GM12878 (cell line): ENCODE measurements at regions not wholly inside any gene's neighbourhood (a gene's known extent, or its start where the extent isn't known, plus 50 kb on each side); places are given as distances from the start of the nearest gene placed in this dataset.

Experiments
- ATAC-seq: fragments of 200-7000 bp; cut with Tn5 transposase; 3 replicates; pipeline ENCODE4 v1.9.1; 2020; ENCODE audit warnings: mild to moderate bottlenecking, moderate library complexity
- BruUV-seq: library from RNA; stranded (reverse); fragments of 400-500 nt; replicated peaks from 2 replicates; lab custom pipeline; 2021; lab: Mats Ljungman, UMichigan
- CTCF ChIA-PET: fragments of 300-600 bp; sonication (Branson Sonifier 250); formaldehyde crosslinking; extraction: SDS; loops from one replicate; lab custom pipeline; 2021; ENCODE audit warnings: inconsistent platforms; lab: Yijun Ruan, JAX
- POLR2A ChIA-PET: fragments of 350-600 bp; formaldehyde crosslinking; extraction: SDS; loops from one replicate; lab custom pipeline; 2021; ENCODE audit warnings: inconsistent platforms; lab: Charles Lee
- RAD21 ChIA-PET: fragments of 300-600 bp; sonication (Branson Sonifier 250); formaldehyde crosslinking; loops from one replicate; lab custom pipeline; 2023; ENCODE audit warnings: antibody characterized with exemption; ENCODE audit not compliant: unreplicated experiment; lab: Charles Lee
- SMC1A ChIA-PET: fragments of 300-600 bp; sonication (Branson Sonifier 250); formaldehyde crosslinking; loops from one replicate; lab custom pipeline; 2023; ENCODE audit not compliant: unreplicated experiment, uncharacterized antibody; lab: Charles Lee
- DNase-seq: peaks from one replicate; pipeline ENCODE4 v3.0.0-alpha.2; 2011; ENCODE audit warnings: low read depth, low spot score
- FAIRE-seq: peaks from 3 replicates; lab custom pipeline; 2011; peaks lifted over from hg19 to GRCh38; lab: Jason Lieb, UNC
- H2AFZ ChIP-seq: 2 replicates; pipeline ENCODE4 v1.6.0; 2011; ENCODE audit warnings: low read depth, low read length, control low read depth; ENCODE audit not compliant: control insufficient read depth
- H3K27ac ChIP-seq: 2 replicates; pipeline ENCODE4 v1.5.1; 2011; ENCODE audit warnings: control low read depth; ENCODE audit not compliant: control insufficient read depth, insufficient read depth
- H3K27me3 ChIP-seq, 2 experiments: replicated peaks in 1 of 2; 2 replicates each; pipeline versions ENCODE4 v1.6.0 to v1.6.1; 2011; ENCODE audit warnings: low read length in 1 of 2; ENCODE audit not compliant: control insufficient read depth in 2 of 2, insufficient read depth in 2 of 2
- H3K36me3 ChIP-seq, 2 experiments: 2 replicates each; pipeline ENCODE4 v1.5.1; 2011; ENCODE audit warnings: low read length in 1 of 2; ENCODE audit not compliant: control insufficient read depth in 2 of 2, insufficient read depth in 2 of 2
- H3K4me1 ChIP-seq: 2 replicates; pipeline ENCODE4 v1.6.1; 2011; ENCODE audit warnings: mild to moderate bottlenecking, low read length, moderate library complexity, mixed read lengths; ENCODE audit not compliant: control insufficient read depth, insufficient read depth
- H3K4me2 ChIP-seq: 2 replicates; pipeline ENCODE4 v1.6.0; 2011; ENCODE audit warnings: control low read depth; ENCODE audit not compliant: control insufficient read depth, insufficient read depth
- H3K4me3 ChIP-seq: fragments of 200-600 bp; sonication (generic); 2 replicates; pipeline ENCODE4 v1.5.1; 2016
- H3K79me2 ChIP-seq: 2 replicates; pipeline ENCODE4 v1.6.0; 2011; ENCODE audit warnings: low read length; ENCODE audit not compliant: control insufficient read depth, insufficient read depth
- H3K9ac ChIP-seq: 2 replicates; pipeline ENCODE4 v1.8.0; 2011; ENCODE audit warnings: low read length, control low read depth, mixed read lengths; ENCODE audit not compliant: control insufficient read depth, insufficient read depth
- H3K9me3 ChIP-seq: replicated peaks from 3 replicates; pipeline ENCODE4 v1.5.1; 2011; ENCODE audit warnings: mild to moderate bottlenecking, low read length; ENCODE audit not compliant: control insufficient read depth, insufficient read depth
- H4K20me1 ChIP-seq: 2 replicates; pipeline ENCODE4 v1.6.0; 2011; ENCODE audit not compliant: control insufficient read depth, insufficient read depth
- EED ChIP-seq: sonication (generic); IDR thresholded peaks from 2 replicates; pipeline ENCODE4 v1.6.1; 2016; ENCODE audit warnings: antibody characterized with exemption, low read depth
- RCOR1 ChIP-seq: conservative IDR thresholded peaks from 2 replicates; pipeline ENCODE4 v1.6.1; 2012; ENCODE audit warnings: low read depth, low read length, improper control_type of control experiment
- WGBS: methylation state at CpG from one replicate; pipeline ENCODE4 v1.1.6; 2016; ENCODE audit warnings: low lambda C conversion rate; ENCODE audit not compliant: insufficient replicate concordance, insufficient coverage; ENCODE audit errors: missing lambda C conversion rate; 5-methylcytosine and 5-hydroxymethylcytosine counted together
- in situ Hi-C: fragments of 300-500 bp; cut with MboI; formaldehyde crosslinking; loops from 9 replicates; pipeline ENCODE4 v1.14.3; 2018; ENCODE audit warnings: mixed read lengths
- intact Hi-C: fragments of 100-400 bp; cut with micrococcal nuclease; formaldehyde crosslinking; loops from one replicate; pipeline ENCODE4 v1.14.2; 2022; ENCODE audit not compliant: unreplicated experiment
- TF ChIP-seq, protein P1 (sequence below): IDR thresholded peaks from 2 replicates; pipeline ENCODE4 v1.6.1; 2011; ENCODE audit warnings: low read depth, low read length, improper control_type of control experiment, borderline replicate concordance
- TF ChIP-seq, protein P2 (sequence below): fragments of 450-650 bp; IDR thresholded peaks from 2 replicates; pipeline ENCODE4 v1.6.1; 2017; ENCODE audit warnings: antibody characterized with exemption, mild to moderate bottlenecking, moderate library complexity
- TF ChIP-seq, protein P3 (sequence below): fragments of 150-350 bp; IDR thresholded peaks from 2 replicates; pipeline ENCODE4 v1.6.1; 2016; ENCODE audit warnings: low read depth, low read length
- TF ChIP-seq, protein P4 (sequence below): fragments of 450-650 bp; IDR thresholded peaks from 2 replicates; pipeline ENCODE4 v1.6.1; 2016; ENCODE audit warnings: mild to moderate bottlenecking, moderate library complexity, borderline replicate concordance
- TF ChIP-seq, protein P5 (sequence below): fragments of 450-650 bp; IDR thresholded peaks from 2 replicates; pipeline ENCODE4 v1.6.1; 2017; ENCODE audit warnings: mild to moderate bottlenecking, moderate library complexity

DNA sequence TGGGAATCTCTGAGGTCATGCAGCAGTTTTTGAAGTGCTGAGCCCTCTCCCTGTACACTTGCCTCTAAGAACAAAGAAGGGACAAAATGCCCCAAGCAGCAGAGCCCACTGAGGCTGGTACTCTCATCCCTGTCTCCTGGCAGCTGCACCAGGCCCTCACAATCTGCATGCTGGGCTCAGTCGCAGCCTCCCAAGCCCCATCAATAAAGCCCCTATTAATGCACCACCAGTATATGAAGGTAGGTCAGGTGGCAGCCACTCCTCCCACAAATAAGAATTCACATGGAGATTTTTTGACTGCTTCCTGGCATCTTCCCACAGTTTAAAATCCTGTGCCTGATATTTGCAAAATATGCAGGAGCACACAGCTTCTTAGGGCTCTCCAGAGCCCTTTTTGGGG, 181.2 kb upstream of the PALMD start:
- no peak overlapping the region for H2AFZ ChIP-seq
- ChIA-PET CTCF (interaction anchor here (1.1 kb wide), 1 partner anchor 16 kb away, joined by 5 read pairs; no protein-coding TSS in a partner anchor), POLR2A (no interaction called here), SMC1A (interaction anchor here (1.2 kb wide), 1 partner anchor 283 kb away, joined by 3 read pairs; no protein-coding TSS in a partner anchor), RAD21 (no interaction called here)
- no peak overlapping the region for H3K9ac ChIP-seq
- intact Hi-C loops = loop anchor here (5.0 kb wide), 1 partner anchor 682 kb away; no protein-coding TSS in a partner anchor
- no TSS peak for BruUV-seq
- H3K4me2 ChIP-seq = no peak overlapping the region
- ATAC-seq (no peak), FAIRE-seq (no peak), DNase-seq (no peak)
- no peaks in the 10 kb centered on the region for H4K20me1 ChIP-seq
- in situ Hi-C loops = no loop called here
- H3K27ac ChIP-seq = no peak overlapping the region
- H3K4me3 ChIP-seq = no peak overlapping the region
- no peaks in the 10 kb centered on the region for H3K9me3 ChIP-seq
- H3K27me3 ChIP-seq = no peaks in the 10 kb centered on the region; a peak in 1 of 4 replicates
- no peaks in the 10 kb centered on the region for H3K36me3 ChIP-seq
- no peaks in the 10 kb centered on the region for H3K79me2 ChIP-seq
- no peaks in the 10 kb centered on the region for H3K4me1 ChIP-seq
- 17% methylated on average over 1 of the region's 1 CpG for WGBS
- no peak for TF ChIP-seq EED
- TF ChIP-seq, protein P1, sequence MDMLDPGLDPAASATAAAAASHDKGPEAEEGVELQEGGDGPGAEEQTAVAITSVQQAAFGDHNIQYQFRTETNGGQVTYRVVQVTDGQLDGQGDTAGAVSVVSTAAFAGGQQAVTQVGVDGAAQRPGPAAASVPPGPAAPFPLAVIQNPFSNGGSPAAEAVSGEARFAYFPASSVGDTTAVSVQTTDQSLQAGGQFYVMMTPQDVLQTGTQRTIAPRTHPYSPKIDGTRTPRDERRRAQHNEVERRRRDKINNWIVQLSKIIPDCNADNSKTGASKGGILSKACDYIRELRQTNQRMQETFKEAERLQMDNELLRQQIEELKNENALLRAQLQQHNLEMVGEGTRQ = no peak
- TF ChIP-seq, protein P2, sequence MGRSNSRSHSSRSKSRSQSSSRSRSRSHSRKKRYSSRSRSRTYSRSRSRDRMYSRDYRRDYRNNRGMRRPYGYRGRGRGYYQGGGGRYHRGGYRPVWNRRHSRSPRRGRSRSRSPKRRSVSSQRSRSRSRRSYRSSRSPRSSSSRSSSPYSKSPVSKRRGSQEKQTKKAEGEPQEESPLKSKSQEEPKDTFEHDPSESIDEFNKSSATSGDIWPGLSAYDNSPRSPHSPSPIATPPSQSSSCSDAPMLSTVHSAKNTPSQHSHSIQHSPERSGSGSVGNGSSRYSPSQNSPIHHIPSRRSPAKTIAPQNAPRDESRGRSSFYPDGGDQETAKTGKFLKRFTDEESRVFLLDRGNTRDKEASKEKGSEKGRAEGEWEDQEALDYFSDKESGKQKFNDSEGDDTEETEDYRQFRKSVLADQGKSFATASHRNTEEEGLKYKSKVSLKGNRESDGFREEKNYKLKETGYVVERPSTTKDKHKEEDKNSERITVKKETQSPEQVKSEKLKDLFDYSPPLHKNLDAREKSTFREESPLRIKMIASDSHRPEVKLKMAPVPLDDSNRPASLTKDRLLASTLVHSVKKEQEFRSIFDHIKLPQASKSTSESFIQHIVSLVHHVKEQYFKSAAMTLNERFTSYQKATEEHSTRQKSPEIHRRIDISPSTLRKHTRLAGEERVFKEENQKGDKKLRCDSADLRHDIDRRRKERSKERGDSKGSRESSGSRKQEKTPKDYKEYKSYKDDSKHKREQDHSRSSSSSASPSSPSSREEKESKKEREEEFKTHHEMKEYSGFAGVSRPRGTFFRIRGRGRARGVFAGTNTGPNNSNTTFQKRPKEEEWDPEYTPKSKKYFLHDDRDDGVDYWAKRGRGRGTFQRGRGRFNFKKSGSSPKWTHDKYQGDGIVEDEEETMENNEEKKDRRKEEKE = no peak
- TF ChIP-seq, protein P3, sequence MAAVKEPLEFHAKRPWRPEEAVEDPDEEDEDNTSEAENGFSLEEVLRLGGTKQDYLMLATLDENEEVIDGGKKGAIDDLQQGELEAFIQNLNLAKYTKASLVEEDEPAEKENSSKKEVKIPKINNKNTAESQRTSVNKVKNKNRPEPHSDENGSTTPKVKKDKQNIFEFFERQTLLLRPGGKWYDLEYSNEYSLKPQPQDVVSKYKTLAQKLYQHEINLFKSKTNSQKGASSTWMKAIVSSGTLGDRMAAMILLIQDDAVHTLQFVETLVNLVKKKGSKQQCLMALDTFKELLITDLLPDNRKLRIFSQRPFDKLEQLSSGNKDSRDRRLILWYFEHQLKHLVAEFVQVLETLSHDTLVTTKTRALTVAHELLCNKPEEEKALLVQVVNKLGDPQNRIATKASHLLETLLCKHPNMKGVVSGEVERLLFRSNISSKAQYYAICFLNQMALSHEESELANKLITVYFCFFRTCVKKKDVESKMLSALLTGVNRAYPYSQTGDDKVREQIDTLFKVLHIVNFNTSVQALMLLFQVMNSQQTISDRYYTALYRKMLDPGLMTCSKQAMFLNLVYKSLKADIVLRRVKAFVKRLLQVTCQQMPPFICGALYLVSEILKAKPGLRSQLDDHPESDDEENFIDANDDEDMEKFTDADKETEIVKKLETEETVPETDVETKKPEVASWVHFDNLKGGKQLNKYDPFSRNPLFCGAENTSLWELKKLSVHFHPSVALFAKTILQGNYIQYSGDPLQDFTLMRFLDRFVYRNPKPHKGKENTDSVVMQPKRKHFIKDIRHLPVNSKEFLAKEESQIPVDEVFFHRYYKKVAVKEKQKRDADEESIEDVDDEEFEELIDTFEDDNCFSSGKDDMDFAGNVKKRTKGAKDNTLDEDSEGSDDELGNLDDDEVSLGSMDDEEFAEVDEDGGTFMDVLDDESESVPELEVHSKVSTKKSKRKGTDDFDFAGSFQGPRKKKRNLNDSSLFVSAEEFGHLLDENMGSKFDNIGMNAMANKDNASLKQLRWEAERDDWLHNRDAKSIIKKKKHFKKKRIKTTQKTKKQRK = no peak
- TF ChIP-seq, protein P4, sequence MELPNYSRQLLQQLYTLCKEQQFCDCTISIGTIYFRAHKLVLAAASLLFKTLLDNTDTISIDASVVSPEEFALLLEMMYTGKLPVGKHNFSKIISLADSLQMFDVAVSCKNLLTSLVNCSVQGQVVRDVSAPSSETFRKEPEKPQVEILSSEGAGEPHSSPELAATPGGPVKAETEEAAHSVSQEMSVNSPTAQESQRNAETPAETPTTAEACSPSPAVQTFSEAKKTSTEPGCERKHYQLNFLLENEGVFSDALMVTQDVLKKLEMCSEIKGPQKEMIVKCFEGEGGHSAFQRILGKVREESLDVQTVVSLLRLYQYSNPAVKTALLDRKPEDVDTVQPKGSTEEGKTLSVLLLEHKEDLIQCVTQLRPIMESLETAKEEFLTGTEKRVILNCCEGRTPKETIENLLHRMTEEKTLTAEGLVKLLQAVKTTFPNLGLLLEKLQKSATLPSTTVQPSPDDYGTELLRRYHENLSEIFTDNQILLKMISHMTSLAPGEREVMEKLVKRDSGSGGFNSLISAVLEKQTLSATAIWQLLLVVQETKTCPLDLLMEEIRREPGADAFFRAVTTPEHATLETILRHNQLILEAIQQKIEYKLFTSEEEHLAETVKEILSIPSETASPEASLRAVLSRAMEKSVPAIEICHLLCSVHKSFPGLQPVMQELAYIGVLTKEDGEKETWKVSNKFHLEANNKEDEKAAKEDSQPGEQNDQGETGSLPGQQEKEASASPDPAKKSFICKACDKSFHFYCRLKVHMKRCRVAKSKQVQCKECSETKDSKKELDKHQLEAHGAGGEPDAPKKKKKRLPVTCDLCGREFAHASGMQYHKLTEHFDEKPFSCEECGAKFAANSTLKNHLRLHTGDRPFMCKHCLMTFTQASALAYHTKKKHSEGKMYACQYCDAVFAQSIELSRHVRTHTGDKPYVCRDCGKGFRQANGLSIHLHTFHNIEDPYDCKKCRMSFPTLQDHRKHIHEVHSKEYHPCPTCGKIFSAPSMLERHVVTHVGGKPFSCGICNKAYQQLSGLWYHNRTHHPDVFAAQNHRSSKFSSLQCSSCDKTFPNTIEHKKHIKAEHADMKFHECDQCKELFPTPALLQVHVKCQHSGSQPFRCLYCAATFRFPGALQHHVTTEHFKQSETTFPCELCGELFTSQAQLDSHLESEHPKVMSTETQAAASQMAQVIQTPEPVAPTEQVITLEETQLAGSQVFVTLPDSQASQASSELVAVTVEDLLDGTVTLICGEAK = no peak
- TF ChIP-seq, protein P5, sequence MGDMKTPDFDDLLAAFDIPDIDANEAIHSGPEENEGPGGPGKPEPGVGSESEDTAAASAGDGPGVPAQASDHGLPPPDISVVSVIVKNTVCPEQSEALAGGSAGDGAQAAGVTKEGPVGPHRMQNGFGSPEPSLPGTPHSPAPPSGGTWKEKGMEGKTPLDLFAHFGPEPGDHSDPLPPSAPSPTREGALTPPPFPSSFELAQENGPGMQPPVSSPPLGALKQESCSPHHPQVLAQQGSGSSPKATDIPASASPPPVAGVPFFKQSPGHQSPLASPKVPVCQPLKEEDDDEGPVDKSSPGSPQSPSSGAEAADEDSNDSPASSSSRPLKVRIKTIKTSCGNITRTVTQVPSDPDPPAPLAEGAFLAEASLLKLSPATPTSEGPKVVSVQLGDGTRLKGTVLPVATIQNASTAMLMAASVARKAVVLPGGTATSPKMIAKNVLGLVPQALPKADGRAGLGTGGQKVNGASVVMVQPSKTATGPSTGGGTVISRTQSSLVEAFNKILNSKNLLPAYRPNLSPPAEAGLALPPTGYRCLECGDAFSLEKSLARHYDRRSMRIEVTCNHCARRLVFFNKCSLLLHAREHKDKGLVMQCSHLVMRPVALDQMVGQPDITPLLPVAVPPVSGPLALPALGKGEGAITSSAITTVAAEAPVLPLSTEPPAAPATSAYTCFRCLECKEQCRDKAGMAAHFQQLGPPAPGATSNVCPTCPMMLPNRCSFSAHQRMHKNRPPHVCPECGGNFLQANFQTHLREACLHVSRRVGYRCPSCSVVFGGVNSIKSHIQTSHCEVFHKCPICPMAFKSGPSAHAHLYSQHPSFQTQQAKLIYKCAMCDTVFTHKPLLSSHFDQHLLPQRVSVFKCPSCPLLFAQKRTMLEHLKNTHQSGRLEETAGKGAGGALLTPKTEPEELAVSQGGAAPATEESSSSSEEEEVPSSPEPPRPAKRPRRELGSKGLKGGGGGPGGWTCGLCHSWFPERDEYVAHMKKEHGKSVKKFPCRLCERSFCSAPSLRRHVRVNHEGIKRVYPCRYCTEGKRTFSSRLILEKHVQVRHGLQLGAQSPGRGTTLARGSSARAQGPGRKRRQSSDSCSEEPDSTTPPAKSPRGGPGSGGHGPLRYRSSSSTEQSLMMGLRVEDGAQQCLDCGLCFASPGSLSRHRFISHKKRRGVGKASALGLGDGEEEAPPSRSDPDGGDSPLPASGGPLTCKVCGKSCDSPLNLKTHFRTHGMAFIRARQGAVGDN = no peak
- TF ChIP-seq RCOR1 = no peak
